Stimulated activated CD8-positive, alpha-beta memory T cell treated with anti-CD3 and anti-CD28 coated beads, Interleukin-15, amount 100 ng/mL, for 4 hours (primary cell): ENCODE measurements at regions not wholly inside any gene's neighbourhood (a gene's known extent, or its start where the extent isn't known, plus 50 kb on each side); places are given as distances from the start of the nearest gene placed in this dataset.
"Not testable (repeated sequence)": the region's sequence is repeated elsewhere in the genome, so short reads cannot be mapped to it uniquely, and the experiment has no call there.

Experiments
- DNase-seq, 2 donors: peaks; one replicate each; pipeline ENCODE4 v3.0.0-alpha.2; 2020; ENCODE audit warnings: low read depth in 2 of 2

- DNase-seq: no peak
Observed at GRCh38 chr1:38746941-38747600, 112.5 kb downstream of the RRAGC start.

GRCh38 chr1:38746402-38746935 lies 113.1 kb downstream of the RRAGC start:
- DNase-seq: no peak

- DNase-seq: no peak
Observed at GRCh38 chr1:38745476-38746401, 113.8 kb downstream of the RRAGC start.

GRCh38 chr1:38744452-38745350 lies 114.9 kb downstream of the RRAGC start:
- DNase-seq: no peak

- DNase-seq: no peak
Observed at GRCh38 chr1:38743184-38743583, 116.4 kb downstream of the RRAGC start.

- no peak for DNase-seq
Observed at GRCh38 chr1:38741341-38741740, 118.2 kb downstream of the RRAGC start.

GRCh38 chr1:38740487-38740886 lies 119.1 kb downstream of the RRAGC start:
- DNase-seq: no peak

GRCh38 chr1:38738207-38738606 lies 121.4 kb downstream of the RRAGC start:
- DNase-seq: no peak

- DNase-seq: no peak
Observed at GRCh38 chr1:38736399-38736798, 123.2 kb downstream of the RRAGC start.

GRCh38 chr1:38735651-38736161 lies 123.9 kb downstream of the RRAGC start:
- DNase-seq: no peak

- DNase-seq: no peak
Observed at GRCh38 chr1:38733761-38734160, 125.8 kb downstream of the RRAGC start.

- no peak for DNase-seq
Observed at GRCh38 chr1:38730511-38731397, 128.8 kb downstream of the RRAGC start.

- no peak for DNase-seq
Observed at GRCh38 chr1:38728585-38728908, 131.0 kb downstream of the RRAGC start.

- no peak for DNase-seq
Observed at GRCh38 chr1:38727684-38728584, 131.6 kb downstream of the RRAGC start.

- not testable (repeated sequence) for DNase-seq
Observed at GRCh38 chr1:38725321-38725961, 134.1 kb downstream of the RRAGC start.

- DNase-seq: no peak
Observed at GRCh38 chr1:38724160-38725131, 135.1 kb downstream of the RRAGC start.

GRCh38 chr1:38721816-38722215 lies 137.8 kb downstream of the RRAGC start:
- DNase-seq: no peak

GRCh38 chr1:38719880-38720279 lies 139.7 kb downstream of the RRAGC start:
- no peak for DNase-seq
